OCI-LY1 (cell line): ENCODE measurements at regions not wholly inside any gene's neighbourhood (a gene's known extent, or its start where the extent isn't known, plus 50 kb on each side); places are given as distances from the start of the nearest gene placed in this dataset.

Source experiments
- H2AFZ ChIP-seq: fragments of 200-600 bp; sonication (generic), shearing (Covaris generic); 2 replicates; pipeline ENCODE4 v1.6.0; 2014; ENCODE audit warnings: antibody characterized with exemption, mild to moderate bottlenecking, low read length
- H3F3A ChIP-seq: fragments of 200-600 bp; sonication (generic), shearing (Covaris generic); 2 replicates; pipeline ENCODE4 v1.6.0; 2014; ENCODE audit warnings: mild to moderate bottlenecking, antibody characterized with exemption, low read length, moderate library complexity; ENCODE audit not compliant: insufficient read depth
- H3K27ac ChIP-seq: fragments of 200-600 bp; sonication (generic); 2 replicates; pipeline ENCODE4 v1.5.1; 2014; ENCODE audit warnings: low read length, mixed run types, mild to moderate bottlenecking, low read depth; ENCODE audit not compliant: poor library complexity, severe bottlenecking
- H3K27me3 ChIP-seq: fragments of 200-600 bp; sonication (generic); 2 replicates; pipeline ENCODE4 v1.6.0; 2014; ENCODE audit warnings: antibody characterized with exemption, mild to moderate bottlenecking, low read length, moderate library complexity; ENCODE audit not compliant: insufficient read depth
- H3K36me3 ChIP-seq: fragments of 200-600 bp; sonication (generic); 2 replicates; pipeline ENCODE4 v1.6.1; 2014; ENCODE audit warnings: mild to moderate bottlenecking, antibody characterized with exemption, low read length, moderate library complexity, mixed read lengths; ENCODE audit not compliant: insufficient read depth
- H3K4me1 ChIP-seq: fragments of 200-600 bp; sonication (generic); 2 replicates; pipeline ENCODE4 v1.5.1; 2014; ENCODE audit warnings: mild to moderate bottlenecking, low read length, moderate library complexity; ENCODE audit not compliant: insufficient read depth, severe bottlenecking
- H3K4me2 ChIP-seq: fragments of 200-600 bp; sonication (generic), shearing (Covaris generic); 2 replicates; pipeline ENCODE4 v1.6.1; 2014; ENCODE audit warnings: low read length
- H3K4me3 ChIP-seq: fragments of 200-600 bp; sonication (generic); 2 replicates; pipeline ENCODE4 v1.5.1; 2014; ENCODE audit warnings: low read length, low read depth, mild to moderate bottlenecking, mixed read lengths; ENCODE audit not compliant: poor library complexity, severe bottlenecking
- H3K79me2 ChIP-seq: fragments of 200-600 bp; shearing (Covaris generic); 2 replicates; pipeline ENCODE4 v1.6.1; 2016; ENCODE audit warnings: mixed run types, low read length, mixed read lengths; ENCODE audit not compliant: insufficient read depth
- H3K9ac ChIP-seq: fragments of 200-600 bp; sonication (generic), shearing (Covaris generic); 2 replicates; pipeline ENCODE4 v1.6.1; 2014; ENCODE audit warnings: mild to moderate bottlenecking, low read length, mixed read lengths
- H3K9me2 ChIP-seq: fragments of 200-600 bp; sonication (generic), shearing (Covaris generic); 2 replicates; pipeline ENCODE4 v1.6.1; 2014; ENCODE audit warnings: low read depth, mild to moderate bottlenecking, low read length, mixed read lengths
- H3K9me3 ChIP-seq: fragments of 200-600 bp; shearing (Covaris generic); 2 replicates; pipeline ENCODE4 v1.6.1; 2014; ENCODE audit warnings: low read length, mixed read lengths
- H4K20me1 ChIP-seq: fragments of 200-600 bp; sonication (generic), shearing (Covaris generic); 2 replicates; pipeline ENCODE4 v1.6.0; 2016; ENCODE audit warnings: mild to moderate bottlenecking, low read length; ENCODE audit not compliant: insufficient read depth
- EZH2 ChIP-seq: fragments of 200-600 bp; sonication (generic), shearing (Covaris generic); IDR thresholded peaks from 2 replicates; pipeline ENCODE4 v1.8.0; 2017; ENCODE audit warnings: borderline replicate concordance, mixed run types, mild to moderate bottlenecking, antibody characterized with exemption, low read length, moderate library complexity, mixed read lengths
- TF ChIP-seq, protein P1 (sequence below): fragments of 200-600 bp; sonication (generic), shearing (Covaris generic); IDR thresholded peaks from 2 replicates; pipeline ENCODE4 v1.5.1; 2017; ENCODE audit warnings: mild to moderate bottlenecking, antibody characterized with exemption, low read length, moderate library complexity, mixed read lengths

DNA sequence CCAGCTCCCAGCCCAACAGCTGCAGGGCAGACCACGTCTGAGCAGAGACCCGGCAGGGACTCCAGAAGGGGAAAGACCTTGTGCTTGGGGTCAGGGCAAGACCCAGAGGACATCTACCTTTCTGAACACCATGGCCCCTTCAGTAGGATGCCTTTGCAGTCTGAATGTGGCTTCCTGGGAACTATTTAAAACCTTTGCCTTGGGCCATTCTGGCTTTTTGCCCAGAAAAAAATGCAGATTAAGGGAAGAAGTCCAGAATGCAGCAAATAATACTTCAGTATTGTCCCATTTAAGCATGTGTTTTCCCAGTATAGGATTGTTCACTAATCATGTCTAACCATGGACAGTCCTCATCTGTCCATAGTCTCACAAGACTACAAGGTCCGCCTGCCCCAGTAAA, 67.5 kb upstream of the ERCC6L2 start:
- no peaks in the 10 kb centered on the region for H3K79me2 ChIP-seq
- no peak for TF ChIP-seq EZH2
- TF ChIP-seq, protein P1, sequence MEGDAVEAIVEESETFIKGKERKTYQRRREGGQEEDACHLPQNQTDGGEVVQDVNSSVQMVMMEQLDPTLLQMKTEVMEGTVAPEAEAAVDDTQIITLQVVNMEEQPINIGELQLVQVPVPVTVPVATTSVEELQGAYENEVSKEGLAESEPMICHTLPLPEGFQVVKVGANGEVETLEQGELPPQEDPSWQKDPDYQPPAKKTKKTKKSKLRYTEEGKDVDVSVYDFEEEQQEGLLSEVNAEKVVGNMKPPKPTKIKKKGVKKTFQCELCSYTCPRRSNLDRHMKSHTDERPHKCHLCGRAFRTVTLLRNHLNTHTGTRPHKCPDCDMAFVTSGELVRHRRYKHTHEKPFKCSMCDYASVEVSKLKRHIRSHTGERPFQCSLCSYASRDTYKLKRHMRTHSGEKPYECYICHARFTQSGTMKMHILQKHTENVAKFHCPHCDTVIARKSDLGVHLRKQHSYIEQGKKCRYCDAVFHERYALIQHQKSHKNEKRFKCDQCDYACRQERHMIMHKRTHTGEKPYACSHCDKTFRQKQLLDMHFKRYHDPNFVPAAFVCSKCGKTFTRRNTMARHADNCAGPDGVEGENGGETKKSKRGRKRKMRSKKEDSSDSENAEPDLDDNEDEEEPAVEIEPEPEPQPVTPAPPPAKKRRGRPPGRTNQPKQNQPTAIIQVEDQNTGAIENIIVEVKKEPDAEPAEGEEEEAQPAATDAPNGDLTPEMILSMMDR: no peak
- no peaks in the 10 kb centered on the region; the same call in 1 of the 2 replicates for H3K36me3 ChIP-seq
- no peak overlapping the region for H3K4me2 ChIP-seq
- no peaks in the 10 kb centered on the region for H3F3A ChIP-seq
- H3K9me3 ChIP-seq: no peaks in the 10 kb centered on the region
- H3K4me3 ChIP-seq: no peak overlapping the region
- H3K9me2 ChIP-seq: no peaks in the 10 kb centered on the region
- no peak overlapping the region for H3K27ac ChIP-seq
- no peak overlapping the region for H2AFZ ChIP-seq
- no peaks in the 10 kb centered on the region for H3K27me3 ChIP-seq
- H3K4me1 ChIP-seq: no peaks in the 10 kb centered on the region
- H3K9ac ChIP-seq: no peak overlapping the region
- H4K20me1 ChIP-seq: no peaks in the 10 kb centered on the region

DNA sequence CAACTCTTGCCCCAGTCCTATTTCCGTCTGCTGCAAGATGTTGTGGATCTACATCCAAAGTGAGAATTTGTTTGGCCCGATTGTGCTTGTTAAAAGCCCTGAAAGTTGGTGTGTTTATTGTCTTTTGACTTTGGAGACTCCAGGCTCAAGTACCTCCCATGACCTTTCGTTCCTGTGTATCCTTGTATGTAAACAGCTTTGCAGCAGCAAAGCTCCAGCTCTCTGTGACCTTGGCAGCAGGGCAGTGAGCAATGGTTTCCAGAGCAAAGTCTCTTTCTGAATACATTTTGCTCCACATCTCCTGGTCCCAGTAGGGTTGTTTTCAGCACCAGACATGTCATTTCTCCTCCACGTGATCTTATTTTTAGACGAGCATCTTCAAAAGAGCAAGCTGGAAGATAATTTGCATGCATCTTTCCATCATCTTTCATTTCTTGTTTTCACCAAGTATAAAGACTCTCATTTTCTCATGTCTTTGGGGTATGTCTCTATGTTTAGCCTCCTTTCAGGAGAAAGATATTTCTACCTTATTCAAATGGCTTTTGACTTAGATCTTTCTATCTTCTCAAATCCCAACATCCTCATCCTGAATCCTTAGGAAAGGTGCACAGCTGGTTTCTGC, 68.1 kb upstream of the ERCC6L2 start:
- H3K9me2 ChIP-seq: no peaks in the 10 kb centered on the region
- no peak overlapping the region for H3K4me3 ChIP-seq
- H3K9ac ChIP-seq: no peak overlapping the region
- H3F3A ChIP-seq: no peaks in the 10 kb centered on the region
- no peaks in the 10 kb centered on the region for H3K79me2 ChIP-seq
- H4K20me1 ChIP-seq: no peaks in the 10 kb centered on the region
- TF ChIP-seq, protein P1: no peak
- no peak for TF ChIP-seq EZH2
- H3K4me2 ChIP-seq: no peak overlapping the region
- no peaks in the 10 kb centered on the region; the same call in 1 of the 2 replicates for H3K36me3 ChIP-seq
- H3K27ac ChIP-seq: no peak overlapping the region
- H3K9me3 ChIP-seq: no peaks in the 10 kb centered on the region
- no peak overlapping the region for H2AFZ ChIP-seq
- no peaks in the 10 kb centered on the region for H3K27me3 ChIP-seq
- H3K4me1 ChIP-seq: no peaks in the 10 kb centered on the region

DNA sequence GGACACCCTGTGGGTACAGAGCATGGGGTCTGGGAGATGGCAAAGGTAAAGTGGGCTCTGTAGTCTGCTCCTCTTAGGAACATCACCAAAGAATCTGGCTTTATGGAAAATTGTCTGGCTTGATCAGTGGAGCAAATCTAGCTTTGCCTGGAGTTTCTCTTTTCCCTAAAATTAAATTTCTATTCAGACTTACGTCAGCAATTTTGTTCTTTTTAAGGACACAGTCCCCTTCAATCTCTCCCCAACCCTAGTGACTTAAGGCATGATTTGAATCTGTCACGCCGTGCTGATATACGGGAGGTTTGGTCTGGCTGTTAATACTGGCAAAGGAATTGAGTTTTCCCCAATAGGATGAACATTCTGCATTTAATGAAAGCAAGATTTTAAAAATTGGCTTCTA, 72.3 kb upstream of the ERCC6L2 start:
- no peaks in the 10 kb centered on the region for H3F3A ChIP-seq
- H3K36me3 ChIP-seq: no peaks in the 10 kb centered on the region; the same call in 1 of the 2 replicates
- no peaks in the 10 kb centered on the region for H3K27me3 ChIP-seq
- no peaks in the 10 kb centered on the region for H3K9me3 ChIP-seq
- no peaks in the 10 kb centered on the region for H4K20me1 ChIP-seq
- no peak overlapping the region for H2AFZ ChIP-seq
- H3K9me2 ChIP-seq: no peaks in the 10 kb centered on the region
- no peak overlapping the region for H3K9ac ChIP-seq
- no peak overlapping the region for H3K4me3 ChIP-seq
- H3K79me2 ChIP-seq: no peaks in the 10 kb centered on the region
- no peaks in the 10 kb centered on the region for H3K4me1 ChIP-seq
- no peak overlapping the region for H3K4me2 ChIP-seq
- TF ChIP-seq EZH2: no peak
- TF ChIP-seq, protein P1: no peak
- H3K27ac ChIP-seq: no peak overlapping the region
